ENCODE measurements at regions not wholly inside any gene's neighbourhood (a gene's known extent, or its start where the extent isn't known, plus 50 kb on each side); places are given as distances from the start of the nearest gene placed in this dataset.
A peak's percentile ranks its signal among the peaks of the same experiment; 100 is the strongest.

DNA sequence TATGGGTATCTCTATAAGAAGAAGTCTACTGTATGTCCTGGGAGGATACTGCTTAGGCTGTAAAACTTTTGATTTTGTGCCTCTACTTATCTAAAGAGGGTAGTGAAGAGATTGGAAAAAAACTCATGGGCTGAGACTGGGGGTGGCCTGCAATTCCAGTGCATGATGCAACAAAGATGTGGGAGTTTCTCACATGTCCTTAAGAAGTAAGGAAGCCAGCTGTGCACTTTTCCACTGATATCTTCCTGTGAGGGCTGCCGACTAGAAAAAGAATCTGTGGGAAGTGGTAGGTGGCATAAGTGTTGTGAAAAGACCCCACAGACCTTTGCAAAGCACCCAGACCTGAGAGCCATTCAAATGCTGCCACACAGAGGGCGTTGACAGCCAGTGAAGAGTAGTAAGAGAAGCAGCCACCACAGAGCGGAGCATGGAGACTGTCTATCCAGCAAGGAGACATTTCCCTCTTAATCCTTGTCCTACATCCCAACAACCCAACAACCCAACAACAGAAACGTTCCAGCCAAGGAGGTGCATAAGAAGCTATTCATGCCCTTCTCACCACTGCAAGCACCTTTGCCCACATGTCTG is 65.1 kb downstream of the PFDN4 start:
- Histone ChIP-seq H3K27ac (ENCODE audit: low read depth in 1 of 3, low read length in 2 of 3) (no peak overlapping the region), H3K4me1 (ENCODE audit: control insufficient read depth in 3 of 3, insufficient read depth in 2 of 3, low read depth in 1 of 3, low read length in 2 of 3) (no peaks in the 10 kb centered on the region), H3K4me3 (ENCODE audit: low read depth in 1 of 3, low read length in 3 of 3) (no peak overlapping the region), H3K27me3 (ENCODE audit: control insufficient read depth in 3 of 3, insufficient read depth in 3 of 3, low read length in 3 of 3) (no peaks in the 10 kb centered on the region), H3K36me3 (ENCODE audit: control insufficient read depth in 3 of 3, insufficient read depth in 2 of 3, low read depth in 1 of 3, low read length in 3 of 3) (no peaks in the 10 kb centered on the region), H3K9me3 (ENCODE audit: control insufficient read depth in 2 of 2, insufficient read depth in 1 of 2, low read depth in 1 of 2, low read length in 1 of 2) (no peaks in the 10 kb centered on the region)
- 69 to 73% (median 69%) methylated on average over 4 of the region's 4 CpGs for WGBS, 3 donors
- FAIRE-seq (no peak), DNase-seq (no peak)

DNA sequence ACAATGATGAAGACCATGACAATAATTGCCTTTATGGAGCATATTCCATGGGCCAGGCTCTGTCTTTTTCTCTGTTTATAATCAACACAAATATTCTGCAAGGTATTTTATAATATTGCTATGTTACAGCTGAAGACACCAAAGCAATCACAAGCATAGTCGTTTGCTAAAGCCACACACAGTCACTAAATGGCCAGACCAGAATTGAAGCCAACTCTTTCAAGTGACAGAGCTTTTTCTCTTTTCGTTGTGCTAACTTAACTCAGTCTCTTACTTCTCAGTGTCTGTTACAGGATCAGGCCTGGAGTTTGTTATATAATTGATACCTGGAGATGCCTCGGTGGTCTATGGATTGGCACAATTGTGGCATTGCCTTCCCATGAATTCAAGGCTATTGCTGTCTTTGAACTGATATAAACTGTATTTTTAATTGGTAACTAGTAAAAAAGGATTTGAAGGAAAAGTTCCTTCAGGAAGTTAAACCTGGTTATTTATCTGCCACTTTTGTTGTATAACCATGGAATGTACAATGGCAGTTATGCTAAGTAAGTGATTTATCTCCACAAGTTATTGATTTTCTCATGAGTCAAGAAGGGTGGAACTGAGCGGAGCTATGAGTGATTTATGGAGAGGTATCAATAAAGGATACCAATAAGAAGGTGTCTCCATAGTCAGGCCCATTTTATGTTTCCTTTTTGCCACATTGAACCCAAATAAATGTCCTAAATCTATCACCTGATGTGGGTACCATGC is 67.6 kb downstream of the PFDN4 start:
- H3K9me3 ChIP-seq (ENCODE audit: control insufficient read depth in 2 of 2, insufficient read depth in 1 of 2, low read depth in 1 of 2, low read length in 1 of 2), result no peaks in the 10 kb centered on the region
- peak overlapping the region in 1 of 3 donors; percentile 20 for H3K27ac ChIP-seq (ENCODE audit: low read depth in 1 of 3, low read length in 2 of 3)
- 18 to 52% (median 28%) methylated on average over 4 of the region's 4 CpGs for WGBS, 3 donors
- H3K27me3 ChIP-seq (ENCODE audit: control insufficient read depth in 3 of 3, insufficient read depth in 3 of 3, low read length in 3 of 3), result no peaks in the 10 kb centered on the region
- H3K36me3 ChIP-seq (ENCODE audit: control insufficient read depth in 3 of 3, insufficient read depth in 2 of 3, low read depth in 1 of 3, low read length in 3 of 3), result no peaks in the 10 kb centered on the region
- FAIRE-seq, result no peak
- H3K4me1 ChIP-seq (ENCODE audit: control insufficient read depth in 3 of 3, insufficient read depth in 2 of 3, low read depth in 1 of 3, low read length in 2 of 3), result no peaks in the 10 kb centered on the region
- no peak overlapping the region for H3K4me3 ChIP-seq (ENCODE audit: low read depth in 1 of 3, low read length in 3 of 3)
- DNase-seq, result peak in 1 of 2 donors; percentile 72

DNA sequence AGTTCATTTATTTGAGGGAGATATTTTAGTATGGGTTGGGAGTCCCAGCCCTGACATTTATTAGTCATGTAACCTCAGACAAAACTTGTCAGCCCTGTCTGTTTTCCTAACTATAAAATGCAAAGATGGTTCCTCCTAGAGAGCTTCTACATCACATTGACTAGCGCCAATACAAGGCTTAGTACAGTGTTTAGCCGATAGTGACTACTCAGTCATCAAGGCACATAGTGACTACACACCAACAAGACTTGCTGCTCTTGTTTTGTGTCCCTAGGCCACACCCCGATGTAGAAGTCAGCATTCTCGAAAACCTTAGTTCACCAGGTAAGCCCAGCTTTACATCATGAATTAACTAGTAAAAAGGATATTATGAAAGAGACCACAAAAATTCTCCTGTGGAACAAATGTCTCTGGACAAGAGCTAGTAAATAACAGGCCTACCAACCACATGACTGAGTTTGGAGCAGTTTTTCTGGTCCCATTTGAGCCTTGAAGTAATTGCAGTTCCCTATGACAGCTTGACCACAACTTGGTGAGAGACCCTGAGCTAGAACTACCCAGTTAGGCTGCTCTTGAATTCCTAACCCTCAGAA is 68.8 kb downstream of the PFDN4 start:
- Histone ChIP-seq H3K9me3 (ENCODE audit: control insufficient read depth in 2 of 2, insufficient read depth in 1 of 2, low read depth in 1 of 2, low read length in 1 of 2) (no peaks in the 10 kb centered on the region), H3K4me1 (ENCODE audit: control insufficient read depth in 3 of 3, insufficient read depth in 2 of 3, low read depth in 1 of 3, low read length in 2 of 3) (no peaks in the 10 kb centered on the region), H3K27ac (ENCODE audit: low read depth in 1 of 3, low read length in 2 of 3) (no peak overlapping the region), H3K27me3 (ENCODE audit: control insufficient read depth in 3 of 3, insufficient read depth in 3 of 3, low read length in 3 of 3) (no peaks in the 10 kb centered on the region), H3K36me3 (ENCODE audit: control insufficient read depth in 3 of 3, insufficient read depth in 2 of 3, low read depth in 1 of 3, low read length in 3 of 3) (no peaks in the 10 kb centered on the region), H3K4me3 (ENCODE audit: low read depth in 1 of 3, low read length in 3 of 3) (no peak overlapping the region)
- FAIRE-seq (no peak), DNase-seq (no peak)
- 85 to 94% (median 94%) methylated on average over 4 of the region's 4 CpGs for WGBS, 3 donors

DNA sequence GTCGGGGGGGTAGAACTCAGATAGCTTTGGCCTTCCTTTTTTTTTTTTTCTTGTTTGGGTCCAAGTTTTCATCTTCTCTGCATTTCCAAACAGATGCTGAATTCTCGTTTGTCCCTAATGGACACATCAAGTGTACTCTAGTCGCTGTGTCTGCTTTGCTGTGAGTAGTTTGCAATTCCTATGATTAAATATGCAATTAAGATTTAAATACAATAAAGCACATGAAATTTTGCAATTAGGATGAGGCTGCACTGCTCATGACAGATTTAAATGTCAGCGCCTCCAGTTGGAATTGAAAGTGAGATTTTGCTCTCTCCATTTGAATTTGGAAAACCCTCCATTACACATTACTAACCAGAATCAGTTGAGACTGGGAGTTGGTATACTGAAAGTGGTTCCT is 70.4 kb downstream of the PFDN4 start:
- Histone ChIP-seq H3K27me3 (ENCODE audit: control insufficient read depth in 3 of 3, insufficient read depth in 3 of 3, low read length in 3 of 3) (no peaks in the 10 kb centered on the region), H3K4me1 (ENCODE audit: control insufficient read depth in 3 of 3, insufficient read depth in 2 of 3, low read depth in 1 of 3, low read length in 2 of 3) (no peaks in the 10 kb centered on the region), H3K9me3 (ENCODE audit: control insufficient read depth in 2 of 2, insufficient read depth in 1 of 2, low read depth in 1 of 2, low read length in 1 of 2) (no peaks in the 10 kb centered on the region), H3K4me3 (ENCODE audit: low read depth in 1 of 3, low read length in 3 of 3) (no peak overlapping the region), H3K27ac (ENCODE audit: low read depth in 1 of 3, low read length in 2 of 3) (no peak overlapping the region), H3K36me3 (ENCODE audit: control insufficient read depth in 3 of 3, insufficient read depth in 2 of 3, low read depth in 1 of 3, low read length in 3 of 3) (no peaks in the 10 kb centered on the region)
- FAIRE-seq (no peak), DNase-seq (no peak)
- WGBS, 3 donors, result 72 to 84% (median 80%) methylated on average over 4 of the region's 4 CpGs

DNA sequence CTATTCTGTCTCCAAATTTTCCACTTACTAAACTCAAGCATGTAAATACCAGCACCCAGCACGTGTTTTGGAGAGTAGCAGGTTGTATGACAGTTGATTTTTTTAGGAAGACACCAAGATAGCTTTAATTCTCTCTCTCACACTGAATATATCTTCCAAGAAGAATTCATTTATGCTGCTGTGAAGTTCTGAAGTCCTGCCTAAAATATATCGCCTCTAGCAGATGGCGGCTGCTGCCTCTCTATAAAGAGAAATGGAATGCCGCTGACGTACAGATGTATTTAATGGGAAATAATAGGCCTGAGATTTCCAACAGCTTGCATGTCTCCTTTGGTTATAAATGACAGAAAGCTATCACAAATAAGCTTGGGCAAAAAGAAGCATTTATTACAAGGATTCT is 74.7 kb downstream of the PFDN4 start:
- no peaks in the 10 kb centered on the region for H3K27me3 ChIP-seq (ENCODE audit: control insufficient read depth in 3 of 3, insufficient read depth in 3 of 3, low read length in 3 of 3)
- no peaks in the 10 kb centered on the region for H3K9me3 ChIP-seq (ENCODE audit: control insufficient read depth in 2 of 2, insufficient read depth in 1 of 2, low read depth in 1 of 2, low read length in 1 of 2)
- 81 to 87% (median 85%) methylated on average over 5 of the region's 5 CpGs for WGBS, 3 donors
- no peak overlapping the region for H3K27ac ChIP-seq (ENCODE audit: low read depth in 1 of 3, low read length in 2 of 3)
- no peaks in the 10 kb centered on the region for H3K4me1 ChIP-seq (ENCODE audit: control insufficient read depth in 3 of 3, insufficient read depth in 2 of 3, low read depth in 1 of 3, low read length in 2 of 3)
- no peaks in the 10 kb centered on the region for H3K36me3 ChIP-seq (ENCODE audit: control insufficient read depth in 3 of 3, insufficient read depth in 2 of 3, low read depth in 1 of 3, low read length in 3 of 3)
- FAIRE-seq (no peak), DNase-seq (no peak)
- H3K4me3 ChIP-seq (ENCODE audit: low read depth in 1 of 3, low read length in 3 of 3), result no peak overlapping the region

DNA sequence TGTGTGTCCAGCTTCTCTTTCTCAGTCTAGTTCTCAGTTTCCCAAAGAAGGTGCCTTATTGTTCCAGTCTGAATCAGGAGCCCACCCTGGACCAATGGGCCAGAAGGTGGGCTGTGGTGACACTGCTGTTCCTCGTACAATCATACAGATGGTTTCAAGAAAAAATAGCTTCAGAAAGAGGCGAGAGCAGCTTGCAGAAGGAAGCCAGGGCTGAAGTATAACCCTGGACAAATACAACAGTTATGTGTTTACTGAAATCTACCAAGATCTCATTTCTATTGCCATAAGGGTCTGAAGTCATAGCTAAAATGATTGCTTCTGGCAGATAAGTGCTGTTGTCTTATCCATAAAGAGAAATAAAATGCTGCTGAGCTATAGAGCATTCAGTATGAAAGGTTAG is 75.4 kb downstream of the PFDN4 start:
- FAIRE-seq (no peak), DNase-seq (no peak)
- H3K9me3 ChIP-seq (ENCODE audit: control insufficient read depth in 2 of 2, insufficient read depth in 1 of 2, low read depth in 1 of 2, low read length in 1 of 2), result no peaks in the 10 kb centered on the region
- no peaks in the 10 kb centered on the region for H3K36me3 ChIP-seq (ENCODE audit: control insufficient read depth in 3 of 3, insufficient read depth in 2 of 3, low read depth in 1 of 3, low read length in 3 of 3)
- no peak overlapping the region for H3K27ac ChIP-seq (ENCODE audit: low read depth in 1 of 3, low read length in 2 of 3)
- no peaks in the 10 kb centered on the region for H3K27me3 ChIP-seq (ENCODE audit: control insufficient read depth in 3 of 3, insufficient read depth in 3 of 3, low read length in 3 of 3)
- 79 to 85% (median 83%) methylated on average over 2 of the region's 2 CpGs for WGBS, 3 donors
- no peaks in the 10 kb centered on the region for H3K4me1 ChIP-seq (ENCODE audit: control insufficient read depth in 3 of 3, insufficient read depth in 2 of 3, low read depth in 1 of 3, low read length in 2 of 3)
- no peak overlapping the region for H3K4me3 ChIP-seq (ENCODE audit: low read depth in 1 of 3, low read length in 3 of 3)

DNA sequence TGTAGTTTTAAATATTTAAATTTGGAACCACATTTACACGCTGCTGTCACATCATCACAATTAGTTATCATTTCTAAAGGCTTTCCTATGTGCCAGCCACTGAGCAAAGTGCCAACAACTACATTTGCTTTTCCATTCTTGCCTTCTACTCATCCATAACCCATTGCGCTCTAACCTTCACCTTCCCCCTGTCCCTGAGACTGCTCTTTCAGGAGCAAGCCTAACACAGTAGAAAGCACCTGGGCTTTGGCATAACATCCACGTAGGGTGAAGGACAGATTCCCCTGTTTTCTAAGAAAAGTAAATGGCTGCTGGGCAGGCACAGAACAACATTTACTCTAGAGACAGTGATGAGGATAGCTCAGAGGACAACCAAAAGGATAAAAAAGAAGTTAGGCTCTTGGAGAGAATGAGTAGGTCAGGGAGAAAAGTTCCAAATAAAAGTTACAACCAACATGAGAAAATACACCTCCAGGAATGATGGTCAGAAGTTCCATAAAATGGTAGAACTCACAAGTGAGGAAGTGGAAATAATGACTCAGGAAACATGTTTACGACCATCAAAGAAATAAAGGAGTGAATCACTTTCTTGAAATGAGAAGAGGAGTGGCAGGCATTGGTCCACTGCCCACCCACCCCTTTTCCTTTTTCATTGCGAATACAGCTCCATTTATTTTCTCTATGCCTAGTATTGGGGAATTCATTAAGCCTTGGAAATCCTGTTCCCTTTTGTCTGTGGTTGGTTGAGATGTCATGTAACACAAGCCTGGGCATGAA is 77.2 kb downstream of the PFDN4 start:
- no peaks in the 10 kb centered on the region for H3K36me3 ChIP-seq (ENCODE audit: control insufficient read depth in 3 of 3, insufficient read depth in 2 of 3, low read depth in 1 of 3, low read length in 3 of 3)
- DNase-seq (no peak), FAIRE-seq (no peak)
- H3K4me3 ChIP-seq (ENCODE audit: low read depth in 1 of 3, low read length in 3 of 3), result no peak overlapping the region
- H3K9me3 ChIP-seq (ENCODE audit: control insufficient read depth in 2 of 2, insufficient read depth in 1 of 2, low read depth in 1 of 2, low read length in 1 of 2), result no peaks in the 10 kb centered on the region
- H3K27me3 ChIP-seq (ENCODE audit: control insufficient read depth in 3 of 3, insufficient read depth in 3 of 3, low read length in 3 of 3), result no peaks in the 10 kb centered on the region
- WGBS, 3 donors, result 64 to 73% (median 66%) methylated on average over 5 of the region's 5 CpGs
- H3K4me1 ChIP-seq (ENCODE audit: control insufficient read depth in 3 of 3, insufficient read depth in 2 of 3, low read depth in 1 of 3, low read length in 2 of 3), result no peaks in the 10 kb centered on the region
- no peak overlapping the region for H3K27ac ChIP-seq (ENCODE audit: low read depth in 1 of 3, low read length in 2 of 3)

DNA sequence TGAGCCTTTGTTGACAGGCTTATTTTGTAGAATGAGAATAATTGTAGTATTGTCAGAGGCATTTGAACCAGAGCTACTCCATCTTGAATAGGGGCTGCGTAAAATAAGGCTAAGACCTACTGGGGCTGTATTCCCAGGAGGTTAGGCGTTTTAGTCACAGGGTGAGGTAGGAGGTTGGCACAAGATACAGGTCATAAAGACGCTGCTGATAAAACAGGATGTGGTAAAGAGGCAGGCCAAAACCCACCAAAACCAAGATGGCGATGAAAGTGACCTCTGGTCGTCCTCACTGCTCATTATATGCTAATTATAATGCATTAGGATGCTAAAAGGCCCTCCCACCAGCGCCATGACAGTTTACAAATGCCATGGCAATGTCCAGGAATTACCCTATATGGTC is 82.7 kb downstream of the PFDN4 start:
- Histone ChIP-seq H3K4me3 (ENCODE audit: low read depth in 1 of 3, low read length in 3 of 3) (no peak overlapping the region), H3K27ac (ENCODE audit: low read depth in 1 of 3, low read length in 2 of 3) (no peak overlapping the region), H3K36me3 (ENCODE audit: control insufficient read depth in 3 of 3, insufficient read depth in 2 of 3, low read depth in 1 of 3, low read length in 3 of 3) (no peaks in the 10 kb centered on the region), H3K9me3 (ENCODE audit: control insufficient read depth in 2 of 2, insufficient read depth in 1 of 2, low read depth in 1 of 2, low read length in 1 of 2) (no peaks in the 10 kb centered on the region), H3K4me1 (ENCODE audit: control insufficient read depth in 3 of 3, insufficient read depth in 2 of 3, low read depth in 1 of 3, low read length in 2 of 3) (no peaks in the 10 kb centered on the region), H3K27me3 (ENCODE audit: control insufficient read depth in 3 of 3, insufficient read depth in 3 of 3, low read length in 3 of 3) (no peaks in the 10 kb centered on the region)
- FAIRE-seq, result no peak
- DNase-seq, result no peak
- 63 to 78% (median 65%) methylated on average over 6 of the region's 6 CpGs for WGBS, 3 donors

Measured in small intestine (tissue), 7 donors.